ENCODE measurements at regions not wholly inside any gene's neighbourhood (a gene's known extent, or its start where the extent isn't known, plus 50 kb on each side); places are given as distances from the start of the nearest gene placed in this dataset.

DNA sequence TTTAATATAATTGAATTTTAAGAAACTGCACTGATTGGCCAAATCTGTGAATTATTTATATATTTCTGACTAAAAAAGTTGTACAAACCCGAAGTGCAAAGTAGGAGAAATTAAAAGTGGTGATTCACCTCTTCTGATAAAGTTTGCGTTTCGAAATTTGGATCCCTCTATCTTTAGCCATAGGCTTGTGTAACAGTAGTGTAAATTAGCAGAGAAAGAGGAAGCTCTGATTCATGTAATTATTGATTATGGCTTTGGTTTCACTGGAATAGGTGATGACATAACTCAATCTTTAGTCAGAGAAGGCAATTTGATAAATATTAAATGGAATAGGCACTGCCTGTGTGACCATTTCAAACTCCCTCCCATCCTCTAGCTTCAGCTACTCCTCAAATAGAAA, 717.8 kb upstream of the PCDH7 start:
- TF ChIP-seq, protein P1, sequence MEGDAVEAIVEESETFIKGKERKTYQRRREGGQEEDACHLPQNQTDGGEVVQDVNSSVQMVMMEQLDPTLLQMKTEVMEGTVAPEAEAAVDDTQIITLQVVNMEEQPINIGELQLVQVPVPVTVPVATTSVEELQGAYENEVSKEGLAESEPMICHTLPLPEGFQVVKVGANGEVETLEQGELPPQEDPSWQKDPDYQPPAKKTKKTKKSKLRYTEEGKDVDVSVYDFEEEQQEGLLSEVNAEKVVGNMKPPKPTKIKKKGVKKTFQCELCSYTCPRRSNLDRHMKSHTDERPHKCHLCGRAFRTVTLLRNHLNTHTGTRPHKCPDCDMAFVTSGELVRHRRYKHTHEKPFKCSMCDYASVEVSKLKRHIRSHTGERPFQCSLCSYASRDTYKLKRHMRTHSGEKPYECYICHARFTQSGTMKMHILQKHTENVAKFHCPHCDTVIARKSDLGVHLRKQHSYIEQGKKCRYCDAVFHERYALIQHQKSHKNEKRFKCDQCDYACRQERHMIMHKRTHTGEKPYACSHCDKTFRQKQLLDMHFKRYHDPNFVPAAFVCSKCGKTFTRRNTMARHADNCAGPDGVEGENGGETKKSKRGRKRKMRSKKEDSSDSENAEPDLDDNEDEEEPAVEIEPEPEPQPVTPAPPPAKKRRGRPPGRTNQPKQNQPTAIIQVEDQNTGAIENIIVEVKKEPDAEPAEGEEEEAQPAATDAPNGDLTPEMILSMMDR (IDR thresholded peaks at IDR 0.05; ENCODE audit: low read depth, low read length): no peak
- H3K9me3 ChIP-seq: no peaks in the 10 kb centered on the region
- DNase-seq: no peak
- H3K36me3 ChIP-seq: no peaks in the 10 kb centered on the region
- H3K27me3 ChIP-seq: no peaks in the 10 kb centered on the region
- no peaks in the 10 kb centered on the region for H3K4me1 ChIP-seq
- no peak overlapping the region for H3K4me3 ChIP-seq (ENCODE audit: low read depth, low read length)

DNA sequence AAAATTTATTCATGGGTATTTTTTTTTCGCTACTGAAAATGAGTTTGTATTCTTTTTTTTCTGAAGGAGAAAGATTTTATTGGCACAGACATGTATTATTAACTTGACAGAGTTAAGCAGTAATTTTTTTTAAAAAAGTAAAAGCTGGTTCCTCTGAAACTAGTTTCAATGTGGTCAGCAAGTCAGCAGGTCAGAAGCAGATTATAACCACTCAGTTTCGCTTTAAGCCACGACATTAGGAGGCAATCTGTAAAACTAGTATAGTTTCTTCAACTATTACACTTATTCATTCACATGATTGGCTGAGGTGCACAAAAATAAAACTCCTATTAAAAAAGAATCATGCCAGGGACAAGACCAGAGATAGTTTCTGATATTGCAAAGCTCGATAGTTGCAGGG, 714.2 kb upstream of the PCDH7 start:
- TF ChIP-seq, protein P1 (IDR thresholded peaks at IDR 0.05; ENCODE audit: low read depth, low read length): no peak
- Histone ChIP-seq H3K4me3 (ENCODE audit: low read depth, low read length) (no peak overlapping the region), H3K9me3 (no peaks in the 10 kb centered on the region), H3K4me1 (no peaks in the 10 kb centered on the region), H3K27me3 (no peaks in the 10 kb centered on the region), H3K36me3 (no peaks in the 10 kb centered on the region)
- no peak for DNase-seq

DNA sequence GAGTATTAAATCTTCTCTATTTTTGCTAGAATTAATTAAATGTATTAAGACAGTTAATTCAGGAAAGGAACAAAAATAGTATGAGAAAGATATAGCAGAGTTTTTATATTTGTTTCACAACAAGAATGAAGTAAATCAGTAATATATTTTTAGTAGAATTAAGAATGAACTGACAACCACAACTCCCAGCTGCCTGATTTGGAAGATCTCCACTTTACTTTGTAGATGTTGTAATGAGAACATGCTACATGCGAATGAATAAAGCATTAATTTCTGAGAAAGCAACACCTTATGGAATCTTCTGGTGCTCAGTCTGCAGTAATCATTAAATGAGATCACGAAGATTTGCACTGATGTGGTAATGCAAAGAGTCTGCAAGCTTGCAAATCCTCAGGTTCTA, 695.6 kb upstream of the PCDH7 start:
- H3K9me3 ChIP-seq: no peaks in the 10 kb centered on the region
- no peak overlapping the region for H3K4me3 ChIP-seq (ENCODE audit: low read depth, low read length)
- no peaks in the 10 kb centered on the region for H3K27me3 ChIP-seq
- TF ChIP-seq, protein P1 (IDR thresholded peaks at IDR 0.05; ENCODE audit: low read depth, low read length): no peak
- no peak for DNase-seq
- H3K4me1 ChIP-seq: no peaks in the 10 kb centered on the region
- no peaks in the 10 kb centered on the region for H3K36me3 ChIP-seq

DNA sequence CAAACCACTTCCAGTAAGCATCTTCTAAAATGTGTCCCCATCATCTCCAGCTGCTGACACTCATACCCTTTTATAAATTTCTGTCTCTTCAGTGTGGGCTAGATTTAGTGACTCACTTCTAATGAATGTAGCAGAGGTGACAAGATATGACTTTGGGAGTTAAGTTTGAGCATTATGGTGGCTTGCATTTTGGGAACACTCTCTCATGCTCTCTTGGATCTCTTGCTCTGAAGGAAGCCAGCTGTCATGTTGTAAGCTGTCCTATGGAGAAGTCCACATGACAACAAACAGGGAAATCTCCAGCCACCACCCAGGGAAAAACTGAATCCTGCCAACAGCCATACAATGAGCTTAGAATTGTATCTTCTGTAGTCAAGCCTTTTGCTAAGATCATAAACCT, 691.3 kb upstream of the PCDH7 start:
- H3K4me1 ChIP-seq: no peaks in the 10 kb centered on the region
- no peak for DNase-seq
- H3K4me3 ChIP-seq (ENCODE audit: low read depth, low read length): no peak overlapping the region
- no peaks in the 10 kb centered on the region for H3K36me3 ChIP-seq
- H3K27me3 ChIP-seq: no peaks in the 10 kb centered on the region
- TF ChIP-seq, protein P1 (IDR thresholded peaks at IDR 0.05; ENCODE audit: low read depth, low read length): no peak
- no peaks in the 10 kb centered on the region for H3K9me3 ChIP-seq

DNA sequence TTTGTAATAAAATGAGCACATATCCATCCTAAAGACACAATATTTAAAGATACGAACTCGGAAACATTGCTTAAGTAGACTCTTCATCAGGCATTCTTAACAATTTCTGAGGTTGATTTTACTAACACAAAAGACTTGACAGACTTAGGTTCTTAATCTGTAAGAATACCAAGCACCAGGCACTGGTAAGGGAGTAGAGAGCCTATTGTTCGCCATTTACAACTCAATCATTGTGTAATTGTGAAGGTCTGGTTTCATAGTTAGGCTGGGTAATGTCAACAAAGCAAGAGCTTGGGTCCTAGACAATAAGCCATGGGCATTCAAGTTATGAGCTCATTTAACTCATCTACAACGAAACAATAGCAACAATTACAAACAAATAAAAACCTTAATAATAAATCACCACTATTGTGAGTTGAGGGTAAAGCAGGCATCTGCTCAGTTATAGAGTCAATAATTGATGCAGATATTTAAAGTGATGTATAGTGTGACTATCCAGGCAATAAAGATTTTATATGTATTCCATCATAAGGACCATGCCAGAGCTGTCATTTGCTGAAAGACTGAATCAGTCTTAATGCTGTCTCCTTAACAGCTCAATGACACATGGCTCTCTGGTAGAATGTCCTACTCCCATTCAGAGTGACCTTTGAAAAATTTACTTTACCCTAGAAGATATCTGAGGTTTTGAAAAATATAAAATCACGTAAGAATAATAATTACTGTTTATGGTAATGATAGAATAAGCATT, 664.0 kb upstream of the PCDH7 start:
- DNase-seq: no peak
- no peaks in the 10 kb centered on the region; the same call in 1 of the 2 replicates for H3K9me3 ChIP-seq
- TF ChIP-seq, protein P1 (IDR thresholded peaks at IDR 0.05; ENCODE audit: low read depth, low read length): no peak
- H3K4me1 ChIP-seq: no peaks in the 10 kb centered on the region
- no peak overlapping the region for H3K4me3 ChIP-seq (ENCODE audit: low read depth, low read length)
- no peaks in the 10 kb centered on the region for H3K36me3 ChIP-seq
- no peaks in the 10 kb centered on the region for H3K27me3 ChIP-seq

DNA sequence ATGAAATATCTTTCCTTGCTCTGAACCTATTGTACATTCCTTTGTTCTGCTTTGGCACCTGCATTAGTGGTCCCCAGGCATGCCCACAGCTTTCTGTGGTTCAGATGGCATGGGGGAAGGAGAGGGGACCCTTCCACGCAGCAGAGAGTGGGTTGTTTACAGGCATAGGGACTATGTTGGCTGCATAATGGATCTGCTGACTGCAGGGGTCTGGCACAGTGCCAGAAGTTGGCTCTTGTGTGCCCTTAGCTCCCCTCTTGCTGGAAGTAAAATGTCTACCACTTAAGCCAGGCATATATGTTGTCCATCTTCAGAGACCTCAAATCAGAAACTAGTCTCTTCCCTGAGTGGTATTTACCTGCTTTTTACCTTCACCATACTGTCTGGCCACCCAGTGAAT, 651.9 kb upstream of the PCDH7 start:
- TF ChIP-seq, protein P1 (IDR thresholded peaks at IDR 0.05; ENCODE audit: low read depth, low read length): no peak
- H3K27me3 ChIP-seq: no peaks in the 10 kb centered on the region
- H3K9me3 ChIP-seq: no peaks in the 10 kb centered on the region
- H3K36me3 ChIP-seq: no peaks in the 10 kb centered on the region
- peak; percentile 4 for DNase-seq
- no peaks in the 10 kb centered on the region for H3K4me1 ChIP-seq
- no peak overlapping the region for H3K4me3 ChIP-seq (ENCODE audit: low read depth, low read length)
